Panc1 (cell line): ENCODE measurements at regions not wholly inside any gene's neighbourhood (a gene's known extent, or its start where the extent isn't known, plus 50 kb on each side); places are given as distances from the start of the nearest gene placed in this dataset.

ENCODE experiments used
- ATAC-seq: fragments of 200-7000 bp; cut with Tn5 transposase; 2 replicates; pipeline ENCODE4 v1.9.1; 2020; ENCODE audit warnings: mild to moderate bottlenecking, moderate library complexity
- BruUV-seq: library from RNA; stranded (reverse); fragments of 400-500 nt; replicated peaks from 2 replicates; lab custom pipeline; 2021; lab: Mats Ljungman, UMichigan
- CTCF ChIA-PET: fragments of 300-600 bp; sonication (Branson Sonifier 250); formaldehyde crosslinking; loops from one replicate; lab custom pipeline; 2022; ENCODE audit warnings: antibody characterized with exemption; lab: Charles Lee
- POLR2A ChIA-PET: fragments of 300-600 bp; sonication (Branson Sonifier 250); formaldehyde crosslinking; loops from one replicate; lab custom pipeline; 2022; ENCODE audit warnings: antibody characterized with exemption; lab: Charles Lee
- DNase-seq: peaks from one replicate; pipeline ENCODE4 v3.0.0-alpha.2; 2010; ENCODE audit warnings: low read depth, low spot score
- H3K27ac ChIP-seq: 2 replicates; pipeline ENCODE4 v1.5.1; 2011; ENCODE audit warnings: mild to moderate bottlenecking, low read length, inconsistent platforms
- H3K27me3 ChIP-seq: fragments of 200-500 bp; sonication (Bioruptor generic); 2 replicates; pipeline ENCODE4 v1.6.0; 2014; ENCODE audit warnings: low read length, inconsistent platforms; ENCODE audit not compliant: control insufficient read depth, insufficient read depth
- H3K36me3 ChIP-seq: fragments of 200-500 bp; sonication (Bioruptor generic); 2 replicates; pipeline ENCODE4 v1.5.1; 2014; ENCODE audit warnings: inconsistent platforms, mild to moderate bottlenecking, low read length, moderate library complexity; ENCODE audit not compliant: control insufficient read depth, insufficient read depth
- H3K4me1 ChIP-seq: 2 replicates; pipeline ENCODE4 v1.5.1; 2011; ENCODE audit warnings: inconsistent platforms, mild to moderate bottlenecking, low read length, moderate library complexity; ENCODE audit not compliant: control insufficient read depth, insufficient read depth
- H3K4me3 ChIP-seq, 2 experiments: 2 replicates each; pipeline ENCODE4 v1.5.1; 2011 to 2012; ENCODE audit warnings: low read depth in 2 of 2, low read length in 2 of 2, mild to moderate bottlenecking in 2 of 2, inconsistent platforms in 1 of 2, moderate library complexity in 1 of 2
- H3K9me3 ChIP-seq: fragments of 200-500 bp; sonication (Bioruptor generic); 2 replicates; pipeline ENCODE4 v1.5.1; 2014; ENCODE audit warnings: low read depth, mild to moderate bottlenecking, inconsistent platforms, low read length, moderate library complexity; ENCODE audit not compliant: control insufficient read depth, insufficient read depth
- POLR2AphosphoS5 ChIP-seq: IDR thresholded peaks from 2 replicates; pipeline ENCODE4 v1.6.1; 2012; ENCODE audit warnings: mild to moderate bottlenecking, low read depth, low read length, moderate library complexity
- REST ChIP-seq, 2 experiments: IDR thresholded peaks; 2 replicates each; pipeline ENCODE4 v1.6.1; 2011 to 2012; ENCODE audit warnings: low read depth in 2 of 2, control low read depth in 1 of 2, low read length in 1 of 2, mild to moderate bottlenecking in 1 of 2, moderate library complexity in 1 of 2; ENCODE audit not compliant: insufficient read depth in 1 of 2
- SIN3A ChIP-seq: IDR thresholded peaks from 2 replicates; pipeline ENCODE4 v1.6.1; 2012; ENCODE audit warnings: low read depth, mild to moderate bottlenecking, low read length, moderate library complexity, borderline replicate concordance; ENCODE audit not compliant: insufficient read depth
- TCF7L2 ChIP-seq: IDR thresholded peaks from 2 replicates; pipeline ENCODE4 v1.6.1; 2011; ENCODE audit warnings: mild to moderate bottlenecking, low read depth, low read length, inconsistent platforms
- in situ Hi-C: cut with HindIII; loops from 2 replicates; pipeline ENCODE4 v1.10.0; 2016; ENCODE audit warnings: low sequenced_read_pairs, low pct_unique_long_range_greater_than_20kb
- intact Hi-C: fragments of 100-400 bp; cut with micrococcal nuclease; formaldehyde crosslinking; loops from one replicate; pipeline ENCODE4 v1.10.0; 2022; ENCODE audit not compliant: unreplicated experiment
- TF ChIP-seq, protein P1 (sequence below): fragments of 450-650 bp; IDR thresholded peaks from 2 replicates; pipeline ENCODE4 v1.5.1; 2017; ENCODE audit warnings: mild to moderate bottlenecking

GRCh38 chr7:148535217-148535616 lies 55.3 kb upstream of the C7orf33 start:
- BruUV-seq, result no TSS peak
- intact Hi-C loops, result no loop called here
- in situ Hi-C loops, result no loop called here
- ChIA-PET POLR2A (no interaction called here), CTCF (no interaction called here)
- no peaks in the 10 kb centered on the region for H3K9me3 ChIP-seq
- ATAC-seq, result 0 out of 2 replicates have a peak, but pooled peaks have one; percentile 63
- TF ChIP-seq TCF7L2, result no peak
- TF ChIP-seq, protein P1, sequence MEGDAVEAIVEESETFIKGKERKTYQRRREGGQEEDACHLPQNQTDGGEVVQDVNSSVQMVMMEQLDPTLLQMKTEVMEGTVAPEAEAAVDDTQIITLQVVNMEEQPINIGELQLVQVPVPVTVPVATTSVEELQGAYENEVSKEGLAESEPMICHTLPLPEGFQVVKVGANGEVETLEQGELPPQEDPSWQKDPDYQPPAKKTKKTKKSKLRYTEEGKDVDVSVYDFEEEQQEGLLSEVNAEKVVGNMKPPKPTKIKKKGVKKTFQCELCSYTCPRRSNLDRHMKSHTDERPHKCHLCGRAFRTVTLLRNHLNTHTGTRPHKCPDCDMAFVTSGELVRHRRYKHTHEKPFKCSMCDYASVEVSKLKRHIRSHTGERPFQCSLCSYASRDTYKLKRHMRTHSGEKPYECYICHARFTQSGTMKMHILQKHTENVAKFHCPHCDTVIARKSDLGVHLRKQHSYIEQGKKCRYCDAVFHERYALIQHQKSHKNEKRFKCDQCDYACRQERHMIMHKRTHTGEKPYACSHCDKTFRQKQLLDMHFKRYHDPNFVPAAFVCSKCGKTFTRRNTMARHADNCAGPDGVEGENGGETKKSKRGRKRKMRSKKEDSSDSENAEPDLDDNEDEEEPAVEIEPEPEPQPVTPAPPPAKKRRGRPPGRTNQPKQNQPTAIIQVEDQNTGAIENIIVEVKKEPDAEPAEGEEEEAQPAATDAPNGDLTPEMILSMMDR, result no peak; the same call in 1 of the 2 replicates
- TF ChIP-seq POLR2AphosphoS5, result no peak
- TF ChIP-seq REST (IDR thresholded peaks at IDR 0.05; ENCODE audit: insufficient read depth in 1 of 2, low read depth in 2 of 2, low read length in 1 of 2), result no peak
- no peak for TF ChIP-seq SIN3A
- no peaks in the 10 kb centered on the region for H3K27me3 ChIP-seq
- no peak overlapping the region for H3K4me3 ChIP-seq
- no peak for DNase-seq
- H3K36me3 ChIP-seq, result no peaks in the 10 kb centered on the region
- H3K27ac ChIP-seq, result no peak overlapping the region
- H3K4me1 ChIP-seq, result no peaks in the 10 kb centered on the region

GRCh38 chr7:148537435-148537834 lies 53.1 kb upstream of the C7orf33 start:
- no peak for ATAC-seq
- BruUV-seq, result no TSS peak
- intact Hi-C loops, result no loop called here
- Histone ChIP-seq H3K9me3 (no peaks in the 10 kb centered on the region), H3K4me3 (no peak overlapping the region), H3K36me3 (no peaks in the 10 kb centered on the region), H3K4me1 (no peaks in the 10 kb centered on the region), H3K27ac (no peak overlapping the region), H3K27me3 (no peaks in the 10 kb centered on the region)
- in situ Hi-C loops, result no loop called here
- POLR2A ChIA-PET, result no interaction called here
- CTCF ChIA-PET, result no interaction called here
- TF ChIP-seq SIN3A (no peak), REST (IDR thresholded peaks at IDR 0.05; ENCODE audit: insufficient read depth in 1 of 2, low read depth in 2 of 2, low read length in 1 of 2) (no peak), POLR2AphosphoS5 (no peak)
- no peak for DNase-seq
